ENCODE measurements at regions not wholly inside any gene's neighbourhood (a gene's known extent, or its start where the extent isn't known, plus 50 kb on each side); places are given as distances from the start of the nearest gene placed in this dataset.
"Not testable (repeated sequence)": the region's sequence is repeated elsewhere in the genome, so short reads cannot be mapped to it uniquely, and the experiment has no call there.

- no peaks in the 10 kb centered on the region for H3K27me3 ChIP-seq
- H3K4me1 ChIP-seq: no peaks in the 10 kb centered on the region
- intact Hi-C loops (cut with DNase I): no loop called here
- H3K27ac ChIP-seq: no peak overlapping the region
- TF ChIP-seq, protein P1, sequence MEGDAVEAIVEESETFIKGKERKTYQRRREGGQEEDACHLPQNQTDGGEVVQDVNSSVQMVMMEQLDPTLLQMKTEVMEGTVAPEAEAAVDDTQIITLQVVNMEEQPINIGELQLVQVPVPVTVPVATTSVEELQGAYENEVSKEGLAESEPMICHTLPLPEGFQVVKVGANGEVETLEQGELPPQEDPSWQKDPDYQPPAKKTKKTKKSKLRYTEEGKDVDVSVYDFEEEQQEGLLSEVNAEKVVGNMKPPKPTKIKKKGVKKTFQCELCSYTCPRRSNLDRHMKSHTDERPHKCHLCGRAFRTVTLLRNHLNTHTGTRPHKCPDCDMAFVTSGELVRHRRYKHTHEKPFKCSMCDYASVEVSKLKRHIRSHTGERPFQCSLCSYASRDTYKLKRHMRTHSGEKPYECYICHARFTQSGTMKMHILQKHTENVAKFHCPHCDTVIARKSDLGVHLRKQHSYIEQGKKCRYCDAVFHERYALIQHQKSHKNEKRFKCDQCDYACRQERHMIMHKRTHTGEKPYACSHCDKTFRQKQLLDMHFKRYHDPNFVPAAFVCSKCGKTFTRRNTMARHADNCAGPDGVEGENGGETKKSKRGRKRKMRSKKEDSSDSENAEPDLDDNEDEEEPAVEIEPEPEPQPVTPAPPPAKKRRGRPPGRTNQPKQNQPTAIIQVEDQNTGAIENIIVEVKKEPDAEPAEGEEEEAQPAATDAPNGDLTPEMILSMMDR (IDR thresholded peaks at IDR 0.05): no peak
- ATAC-seq (no peak), DNase-seq (no peak)
- no peak overlapping the region for H3K4me3 ChIP-seq
- no peaks in the 10 kb centered on the region for H3K36me3 ChIP-seq
- no peaks in the 10 kb centered on the region for H3K9me3 ChIP-seq
These were observed 192.4 kb upstream of the EDNRA start for GRCh38 chr4:147288512-147288911.

DNA sequence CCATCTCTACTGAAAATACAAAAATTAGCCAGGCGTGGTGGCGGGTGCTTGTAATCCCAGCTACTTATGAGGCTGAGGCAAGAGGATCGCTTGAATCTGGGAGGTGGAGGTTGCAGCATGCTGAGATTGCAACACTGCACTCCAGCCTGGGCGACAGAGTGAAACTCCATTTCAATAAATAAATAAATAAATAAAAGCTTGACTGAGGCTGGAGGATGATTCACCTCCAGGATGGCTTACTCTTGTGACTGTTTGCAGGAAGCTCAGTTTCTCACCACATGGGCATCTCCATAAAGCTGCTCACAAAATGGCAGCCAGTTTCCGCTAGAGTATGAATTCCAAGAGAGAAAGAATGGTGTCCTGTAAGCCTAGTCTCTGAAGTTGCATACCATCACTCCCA lies 191.7 kb upstream of the EDNRA start:
- TF ChIP-seq, protein P1 (IDR thresholded peaks at IDR 0.05): no peak
- Histone ChIP-seq H3K36me3 (no peaks in the 10 kb centered on the region), H3K27me3 (no peaks in the 10 kb centered on the region), H3K4me3 (no peak overlapping the region), H3K9me3 (no peaks in the 10 kb centered on the region), H3K4me1 (no peaks in the 10 kb centered on the region), H3K27ac (no peak overlapping the region)
- no peak for ATAC-seq
- no peak for DNase-seq
- intact Hi-C loops (cut with DNase I): no loop called here

- H3K36me3 ChIP-seq; H3K4me1 ChIP-seq; H3K4me3 ChIP-seq; H3K27ac ChIP-seq; H3K27me3 ChIP-seq; intact Hi-C loops (cut with DNase I): not testable (repeated sequence)
- H3K9me3 ChIP-seq: peaks cover 0 to 11% of the 10 kb centered on the region in 2 donors
- DNase-seq: peak in 2 of 4 donors; percentile 53 to 65
- ATAC-seq: peak; percentile 74
These were observed 188.1 kb upstream of the EDNRA start for GRCh38 chr4:147292604-147293313.

DNA sequence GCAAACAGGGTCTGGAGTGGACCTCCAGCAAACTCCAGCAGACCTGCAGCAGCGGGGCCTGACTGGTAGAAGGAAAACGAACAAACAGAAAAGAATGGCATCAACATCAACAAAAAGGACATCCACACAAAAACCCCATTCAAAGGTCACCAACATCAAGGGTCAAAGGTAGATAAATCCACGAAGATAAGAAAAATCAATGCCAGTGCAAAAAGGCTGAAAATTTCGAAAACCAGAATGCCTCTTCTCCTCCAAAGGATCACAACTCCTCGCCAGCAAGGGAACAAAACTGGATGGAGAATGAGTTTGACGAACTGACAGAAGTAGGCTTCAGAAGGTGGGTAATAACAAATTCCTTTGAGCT lies 187.6 kb upstream of the EDNRA start:
- H3K4me3 ChIP-seq; H3K36me3 ChIP-seq; H3K27me3 ChIP-seq; H3K27ac ChIP-seq; H3K4me1 ChIP-seq; intact Hi-C loops (cut with DNase I); DNase-seq; ATAC-seq: not testable (repeated sequence)
- H3K9me3 ChIP-seq: peaks cover 0 to 13% of the 10 kb centered on the region in 2 donors

DNA sequence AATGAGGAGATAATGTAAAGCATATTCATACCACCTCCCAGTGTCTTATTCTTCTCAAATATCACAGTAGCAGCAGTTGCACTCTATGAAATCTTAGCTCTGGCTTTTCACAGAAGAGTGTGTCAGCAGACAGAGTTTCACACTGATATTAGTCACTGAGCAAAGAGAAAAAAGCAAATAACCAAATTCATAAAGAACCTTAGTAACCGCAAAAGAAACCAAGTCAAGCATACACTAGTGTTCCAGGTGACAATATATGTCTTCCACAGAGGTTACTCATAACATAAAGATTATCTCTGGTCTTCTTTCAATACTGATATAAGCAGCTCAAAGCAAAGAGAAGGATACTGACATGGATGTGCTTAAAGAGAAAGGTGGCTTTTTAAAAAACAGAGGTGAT lies 181.7 kb upstream of the EDNRA start:
- DNase-seq (no peak), ATAC-seq (peak; percentile 73)
- H3K4me3 ChIP-seq: no peak overlapping the region
- intact Hi-C loops (cut with DNase I): no loop called here
- H3K27me3 ChIP-seq: no peaks in the 10 kb centered on the region
- peaks cover 0 to 13% of the 10 kb centered on the region in 2 donors for H3K9me3 ChIP-seq
- no peaks in the 10 kb centered on the region for H3K36me3 ChIP-seq
- no peaks in the 10 kb centered on the region for H3K4me1 ChIP-seq
- TF ChIP-seq, protein P1 (IDR thresholded peaks at IDR 0.05): no peak
- H3K27ac ChIP-seq: no peak overlapping the region

GRCh38 chr4:147303174-147303872 lies 177.6 kb upstream of the EDNRA start:
- no peaks in the 10 kb centered on the region for H3K4me1 ChIP-seq
- H3K9me3 ChIP-seq: no peaks in the 10 kb centered on the region
- DNase-seq: no peak
- H3K36me3 ChIP-seq: no peaks in the 10 kb centered on the region
- ATAC-seq: no peak
- H3K27me3 ChIP-seq: no peaks in the 10 kb centered on the region
- TF ChIP-seq, protein P1 (IDR thresholded peaks at IDR 0.05): no peak
- no peak overlapping the region for H3K27ac ChIP-seq
- no peak overlapping the region for H3K4me3 ChIP-seq
- intact Hi-C loops (cut with DNase I): no loop called here

All from left lung (tissue), 4 donors.